ENCODE measurements at regions not wholly inside any gene's neighbourhood (a gene's known extent, or its start where the extent isn't known, plus 50 kb on each side); places are given as distances from the start of the nearest gene placed in this dataset.

- Histone ChIP-seq H3F3A (ENCODE audit: insufficient read depth) (no peaks in the 10 kb centered on the region), H3K4me2 (ENCODE audit: unreplicated experiment) (no peak overlapping the region), H3K9me3 (ENCODE audit: low read depth) (no peaks in the 10 kb centered on the region), H3K9me2 (ENCODE audit: insufficient read depth) (no peaks in the 10 kb centered on the region), H3K4me3 (no peak overlapping the region), H3K27me3 (replicated peaks; ENCODE audit: insufficient read depth) (no peaks in the 10 kb centered on the region), H3K79me2 (ENCODE audit: insufficient read depth) (no peaks in the 10 kb centered on the region), H4K20me1 (ENCODE audit: insufficient read depth) (no peaks in the 10 kb centered on the region), H2AFZ (no peak overlapping the region), H3K4me1 (ENCODE audit: insufficient read depth) (no peaks in the 10 kb centered on the region), H3K36me3 (ENCODE audit: low read depth) (no peaks in the 10 kb centered on the region), H3K9ac (no peak overlapping the region), H3K27ac (no peak overlapping the region)
- WGBS, 2 experiments (ENCODE audit: low coverage in 1 of 2, low lambda C conversion rate in 2 of 2, missing lambda C conversion rate in 2 of 2): 62 to 64% methylated on average over 2 of the region's 2 CpGs
- in situ Hi-C loops (cut with MboI): no loop called here
- no peak for DNase-seq
- TF ChIP-seq EZH2 (IDR thresholded peaks at IDR 0.05; ENCODE audit: insufficient read depth, poor library complexity, severe bottlenecking) (no peak), EZH2phosphoT487 (IDR thresholded peaks at IDR 0.05; ENCODE audit: insufficient read depth, low read depth) (no peak)
Measured at GRCh38 chr14:83529531-83529930, 1995.9 kb upstream of the SEL1L start.

- TF ChIP-seq EZH2 (IDR thresholded peaks at IDR 0.05; ENCODE audit: insufficient read depth, poor library complexity, severe bottlenecking): no peak
- no peak for TF ChIP-seq EZH2phosphoT487 (IDR thresholded peaks at IDR 0.05; ENCODE audit: insufficient read depth, low read depth)
- no peaks in the 10 kb centered on the region for H3K9me2 ChIP-seq (ENCODE audit: insufficient read depth)
- no peaks in the 10 kb centered on the region for H3K79me2 ChIP-seq (ENCODE audit: insufficient read depth)
- H3K4me3 ChIP-seq: no peak overlapping the region
- no peaks in the 10 kb centered on the region for H4K20me1 ChIP-seq (ENCODE audit: insufficient read depth)
- no peak overlapping the region for H3K9ac ChIP-seq
- no peak overlapping the region for H2AFZ ChIP-seq
- H3K27me3 ChIP-seq (replicated peaks; ENCODE audit: insufficient read depth): no peaks in the 10 kb centered on the region
- H3F3A ChIP-seq (ENCODE audit: insufficient read depth): no peaks in the 10 kb centered on the region
- no peak for DNase-seq
- no peaks in the 10 kb centered on the region for H3K36me3 ChIP-seq (ENCODE audit: low read depth)
- H3K9me3 ChIP-seq (ENCODE audit: low read depth): no peaks in the 10 kb centered on the region
- H3K27ac ChIP-seq: no peak overlapping the region
- in situ Hi-C loops (cut with MboI): no loop called here
- no peaks in the 10 kb centered on the region for H3K4me1 ChIP-seq (ENCODE audit: insufficient read depth)
- no peak overlapping the region for H3K4me2 ChIP-seq (ENCODE audit: unreplicated experiment)
Measured at GRCh38 chr14:83533734-83534133, 1996.2 kb upstream of the FLRT2 start.

GRCh38 chr14:83534995-83535394, 1994.9 kb upstream of the FLRT2 start:
- no peak overlapping the region for H3K9ac ChIP-seq
- H3K4me1 ChIP-seq (ENCODE audit: insufficient read depth): no peaks in the 10 kb centered on the region
- H3K79me2 ChIP-seq (ENCODE audit: insufficient read depth): no peaks in the 10 kb centered on the region
- H3F3A ChIP-seq (ENCODE audit: insufficient read depth): no peaks in the 10 kb centered on the region
- H3K4me3 ChIP-seq: no peak overlapping the region
- in situ Hi-C loops (cut with MboI): no loop called here
- no peak for DNase-seq
- no peak overlapping the region for H3K27ac ChIP-seq
- no peak overlapping the region for H3K4me2 ChIP-seq (ENCODE audit: unreplicated experiment)
- no peaks in the 10 kb centered on the region for H3K36me3 ChIP-seq (ENCODE audit: low read depth)
- WGBS, 2 experiments (ENCODE audit: low coverage in 1 of 2, low lambda C conversion rate in 2 of 2, missing lambda C conversion rate in 2 of 2): 3 to 7% methylated on average over 1 of the region's 1 CpG
- no peaks in the 10 kb centered on the region for H3K9me2 ChIP-seq (ENCODE audit: insufficient read depth)
- TF ChIP-seq EZH2phosphoT487 (IDR thresholded peaks at IDR 0.05; ENCODE audit: insufficient read depth, low read depth): no peak
- TF ChIP-seq EZH2 (IDR thresholded peaks at IDR 0.05; ENCODE audit: insufficient read depth, poor library complexity, severe bottlenecking): no peak
- H3K27me3 ChIP-seq (replicated peaks; ENCODE audit: insufficient read depth): no peaks in the 10 kb centered on the region
- H2AFZ ChIP-seq: no peak overlapping the region
- H4K20me1 ChIP-seq (ENCODE audit: insufficient read depth): no peaks in the 10 kb centered on the region
- no peaks in the 10 kb centered on the region for H3K9me3 ChIP-seq (ENCODE audit: low read depth)

- DNase-seq: no peak
- H3K9me2 ChIP-seq (ENCODE audit: insufficient read depth): no peaks in the 10 kb centered on the region
- no peaks in the 10 kb centered on the region for H3K9me3 ChIP-seq (ENCODE audit: low read depth)
- H4K20me1 ChIP-seq (ENCODE audit: insufficient read depth): no peaks in the 10 kb centered on the region
- H3K36me3 ChIP-seq (ENCODE audit: low read depth): no peaks in the 10 kb centered on the region
- no peak for TF ChIP-seq EZH2 (IDR thresholded peaks at IDR 0.05; ENCODE audit: insufficient read depth, poor library complexity, severe bottlenecking)
- no peak for TF ChIP-seq EZH2phosphoT487 (IDR thresholded peaks at IDR 0.05; ENCODE audit: insufficient read depth, low read depth)
- no peak overlapping the region for H3K27ac ChIP-seq
- no peak overlapping the region for H3K4me2 ChIP-seq (ENCODE audit: unreplicated experiment)
- no peaks in the 10 kb centered on the region for H3K27me3 ChIP-seq (replicated peaks; ENCODE audit: insufficient read depth)
- 48 to 55% methylated on average over 5 of the region's 5 CpGs for WGBS, 2 experiments (ENCODE audit: low coverage in 1 of 2, low lambda C conversion rate in 2 of 2, missing lambda C conversion rate in 2 of 2)
- H3F3A ChIP-seq (ENCODE audit: insufficient read depth): no peaks in the 10 kb centered on the region
- H3K4me1 ChIP-seq (ENCODE audit: insufficient read depth): no peaks in the 10 kb centered on the region
- H3K9ac ChIP-seq: no peak overlapping the region
- no peak overlapping the region for H2AFZ ChIP-seq
- H3K79me2 ChIP-seq (ENCODE audit: insufficient read depth): no peaks in the 10 kb centered on the region
- in situ Hi-C loops (cut with MboI): no loop called here
- H3K4me3 ChIP-seq: no peak overlapping the region
Measured at GRCh38 chr14:83535444-83535843, 1994.5 kb upstream of the FLRT2 start.

- no peaks in the 10 kb centered on the region for H3K4me1 ChIP-seq (ENCODE audit: insufficient read depth)
- DNase-seq: no peak
- H3K27me3 ChIP-seq (replicated peaks; ENCODE audit: insufficient read depth): no peaks in the 10 kb centered on the region
- H3K27ac ChIP-seq: no peak overlapping the region
- H4K20me1 ChIP-seq (ENCODE audit: insufficient read depth): no peaks in the 10 kb centered on the region
- H3K36me3 ChIP-seq (ENCODE audit: low read depth): no peaks in the 10 kb centered on the region
- H3F3A ChIP-seq (ENCODE audit: insufficient read depth): no peaks in the 10 kb centered on the region
- in situ Hi-C loops (cut with MboI): no loop called here
- H3K9me2 ChIP-seq (ENCODE audit: insufficient read depth): no peaks in the 10 kb centered on the region
- H3K9ac ChIP-seq: no peak overlapping the region
- WGBS, 2 experiments (ENCODE audit: low coverage in 1 of 2, low lambda C conversion rate in 2 of 2, missing lambda C conversion rate in 2 of 2): 48% methylated on average over 13 of the region's 13 CpGs
- no peak overlapping the region for H3K4me2 ChIP-seq (ENCODE audit: unreplicated experiment)
- no peak overlapping the region for H3K4me3 ChIP-seq
- no peaks in the 10 kb centered on the region for H3K9me3 ChIP-seq (ENCODE audit: low read depth)
- no peak overlapping the region for H2AFZ ChIP-seq
- H3K79me2 ChIP-seq (ENCODE audit: insufficient read depth): no peaks in the 10 kb centered on the region
- TF ChIP-seq EZH2 (IDR thresholded peaks at IDR 0.05; ENCODE audit: insufficient read depth, poor library complexity, severe bottlenecking): no peak
- TF ChIP-seq EZH2phosphoT487 (IDR thresholded peaks at IDR 0.05; ENCODE audit: insufficient read depth, low read depth): no peak
Measured at GRCh38 chr14:83541147-83541546, 1988.8 kb upstream of the FLRT2 start.
